SU-DHL-6 (cell line): ENCODE measurements at regions not wholly inside any gene's neighbourhood (a gene's known extent, or its start where the extent isn't known, plus 50 kb on each side); places are given as distances from the start of the nearest gene placed in this dataset.

ENCODE experiments used
- H2AFZ ChIP-seq: fragments of 200-600 bp; sonication (generic); 2 replicates; pipeline ENCODE4 v1.6.1; 2014; ENCODE audit warnings: low read depth, mild to moderate bottlenecking, moderate library complexity, mixed read lengths, antibody characterized with exemption, low read length; ENCODE audit not compliant: severe bottlenecking
- H3F3A ChIP-seq: fragments of 200-600 bp; shearing (Covaris generic); 2 replicates; pipeline ENCODE4 v1.6.0; 2016; ENCODE audit warnings: antibody characterized with exemption, mild to moderate bottlenecking; ENCODE audit not compliant: insufficient read depth
- H3K27ac ChIP-seq: fragments of 200-600 bp; sonication (generic); 2 replicates; pipeline ENCODE4 v1.5.1; 2016; ENCODE audit warnings: low read depth, mild to moderate bottlenecking, low read length, moderate library complexity, mixed read lengths
- H3K27me3 ChIP-seq: fragments of 200-600 bp; sonication (generic), shearing (Covaris generic); 2 replicates; pipeline ENCODE4 v1.6.0; 2014; ENCODE audit warnings: mild to moderate bottlenecking, low read length
- H3K36me3 ChIP-seq: fragments of 200-600 bp; sonication (generic); 2 replicates; pipeline ENCODE4 v1.6.1; 2014; ENCODE audit warnings: mild to moderate bottlenecking, low read length, mixed read lengths
- H3K4me2 ChIP-seq: fragments of 300-600, 200-600 bp; shearing (Covaris generic), sonication (generic); 2 replicates; pipeline ENCODE4 v1.6.0; 2014; ENCODE audit warnings: low read length, low read depth, mild to moderate bottlenecking; ENCODE audit not compliant: poor library complexity, severe bottlenecking
- H3K4me3 ChIP-seq: fragments of 200-600 bp; sonication (generic); 2 replicates; pipeline ENCODE4 v1.5.1; 2014; ENCODE audit warnings: antibody characterized with exemption, low read length, mild to moderate bottlenecking, mixed read lengths; ENCODE audit not compliant: insufficient read depth, poor library complexity, severe bottlenecking
- H3K79me2 ChIP-seq: fragments of 200-600 bp; sonication (generic); 2 replicates; pipeline ENCODE4 v1.6.1; 2014; ENCODE audit warnings: mild to moderate bottlenecking, low read length, moderate library complexity; ENCODE audit not compliant: insufficient read depth
- H3K9ac ChIP-seq: fragments of 200-600 bp; sonication (generic); 2 replicates; pipeline ENCODE4 v1.7.0; 2014; ENCODE audit warnings: mild to moderate bottlenecking, low read length
- H3K9me2 ChIP-seq: fragments of 200-600 bp; sonication (generic); replicated peaks from 2 replicates; pipeline ENCODE4 v1.6.1; 2014; ENCODE audit warnings: low read length; ENCODE audit not compliant: insufficient read depth
- H3K9me3 ChIP-seq: fragments of 200-600 bp; sonication (generic); 2 replicates; pipeline ENCODE4 v1.6.1; 2014; ENCODE audit warnings: low read length, mixed read lengths; ENCODE audit not compliant: insufficient read depth
- H4K20me1 ChIP-seq: fragments of 200-600 bp; sonication (generic); 2 replicates; pipeline ENCODE4 v1.6.1; 2014; ENCODE audit warnings: low read depth, mild to moderate bottlenecking, antibody characterized with exemption, low read length, moderate library complexity, mixed read lengths
- CTCF ChIP-seq: fragments of 200-600 bp; sonication (generic); IDR thresholded peaks from one replicate; pipeline ENCODE4 v1.5.1; 2017; ENCODE audit warnings: antibody characterized with exemption, mild to moderate bottlenecking, low read length, moderate library complexity; ENCODE audit not compliant: insufficient read depth, poor library complexity, severe bottlenecking
- EZH2phosphoT487 ChIP-seq: fragments of 200-600 bp; sonication (generic), shearing (Covaris generic); conservative IDR thresholded peaks from 2 replicates; pipeline ENCODE4 v1.6.1; 2018; ENCODE audit warnings: mild to moderate bottlenecking, antibody characterized with exemption, low read length, moderate library complexity, mixed read lengths

GRCh38 chr2:220745682-220746081, 826.4 kb downstream of the EPHA4 start:
- Histone ChIP-seq H3K4me3 (no peak overlapping the region), H3K9ac (no peak overlapping the region), H3K79me2 (no peaks in the 10 kb centered on the region), H3K27me3 (no peaks in the 10 kb centered on the region), H3K9me3 (no peaks in the 10 kb centered on the region), H4K20me1 (no peaks in the 10 kb centered on the region), H3K9me2 (no peaks in the 10 kb centered on the region), H3K27ac (no peak overlapping the region), H3K4me2 (no peak overlapping the region), H3K36me3 (no peaks in the 10 kb centered on the region), H3F3A (no peaks in the 10 kb centered on the region), H2AFZ (no peak overlapping the region)
- no peak for TF ChIP-seq EZH2phosphoT487
- TF ChIP-seq CTCF, result no peak

GRCh38 chr2:220747736-220748135, 824.4 kb downstream of the EPHA4 start:
- Histone ChIP-seq H3K36me3 (no peaks in the 10 kb centered on the region), H3K9me3 (no peaks in the 10 kb centered on the region), H2AFZ (no peak overlapping the region), H3K9ac (no peak overlapping the region), H3K9me2 (no peaks in the 10 kb centered on the region), H3K79me2 (no peaks in the 10 kb centered on the region), H3K4me2 (no peak overlapping the region), H4K20me1 (no peaks in the 10 kb centered on the region), H3K27me3 (no peaks in the 10 kb centered on the region), H3K27ac (no peak overlapping the region), H3K4me3 (no peak overlapping the region), H3F3A (no peaks in the 10 kb centered on the region)
- TF ChIP-seq EZH2phosphoT487 (no peak), CTCF (no peak)

- no peak overlapping the region for H3K4me3 ChIP-seq
- TF ChIP-seq CTCF (no peak), EZH2phosphoT487 (no peak)
- no peaks in the 10 kb centered on the region for H4K20me1 ChIP-seq
- no peaks in the 10 kb centered on the region for H3K36me3 ChIP-seq
- no peak overlapping the region for H2AFZ ChIP-seq
- no peaks in the 10 kb centered on the region for H3F3A ChIP-seq
- H3K79me2 ChIP-seq, result no peaks in the 10 kb centered on the region
- no peak overlapping the region for H3K4me2 ChIP-seq
- H3K27ac ChIP-seq, result no peak overlapping the region
- no peaks in the 10 kb centered on the region for H3K9me2 ChIP-seq
- no peaks in the 10 kb centered on the region for H3K27me3 ChIP-seq
- H3K9ac ChIP-seq, result no peak overlapping the region
- no peaks in the 10 kb centered on the region for H3K9me3 ChIP-seq
Observed at GRCh38 chr2:220748875-220749479, 823.1 kb downstream of the EPHA4 start.

- Histone ChIP-seq H3K9me2 (no peaks in the 10 kb centered on the region), H3K4me3 (no peak overlapping the region), H3K9me3 (no peaks in the 10 kb centered on the region), H3K9ac (no peak overlapping the region), H3K4me2 (no peak overlapping the region), H2AFZ (no peak overlapping the region), H3K79me2 (no peaks in the 10 kb centered on the region), H3K27ac (no peak overlapping the region), H4K20me1 (no peaks in the 10 kb centered on the region), H3F3A (no peaks in the 10 kb centered on the region), H3K36me3 (no peaks in the 10 kb centered on the region), H3K27me3 (no peaks in the 10 kb centered on the region)
- no peak for TF ChIP-seq CTCF
- TF ChIP-seq EZH2phosphoT487, result no peak
Observed at GRCh38 chr2:220753486-220753885, 818.6 kb downstream of the EPHA4 start.
